ENCODE measurements at regions not wholly inside any gene's neighbourhood (a gene's known extent, or its start where the extent isn't known, plus 50 kb on each side); places are given as distances from the start of the nearest gene placed in this dataset.

DNA sequence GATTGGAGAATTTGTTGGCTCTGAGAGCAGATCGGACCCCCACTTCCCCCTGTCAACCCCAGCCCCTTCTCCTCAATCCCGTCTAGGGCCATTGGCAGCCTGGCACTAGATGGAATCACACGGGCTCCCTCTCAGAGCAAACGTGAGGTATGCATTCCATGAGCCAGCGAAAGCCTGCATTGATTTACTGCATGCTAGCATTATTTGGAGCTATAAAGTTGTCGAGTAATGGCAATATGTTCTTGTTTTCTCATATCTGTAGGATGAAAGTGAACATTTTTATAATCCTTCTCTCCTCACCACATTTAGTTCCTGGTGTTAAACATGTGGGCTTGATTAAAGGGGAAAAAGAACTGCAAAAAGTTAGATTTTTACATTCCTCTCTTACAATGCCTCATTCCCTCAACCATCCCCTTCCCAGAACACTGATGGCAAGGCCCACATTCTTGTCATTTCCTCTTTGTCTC is 159.2 kb downstream of the SPRY1 start:
- H2AFZ ChIP-seq (ENCODE audit: low read length): no peak overlapping the region
- H3K9ac ChIP-seq (ENCODE audit: low read length): no peak overlapping the region
- H3K36me3 ChIP-seq (ENCODE audit: insufficient read depth, low read length): no peaks in the 10 kb centered on the region
- H3F3A ChIP-seq (ENCODE audit: insufficient read depth, low read length): no peaks in the 10 kb centered on the region
- H3K9me3 ChIP-seq (ENCODE audit: low read length): no peaks in the 10 kb centered on the region
- no peak overlapping the region for H3K4me2 ChIP-seq (ENCODE audit: low read length)
- H3K27me3 ChIP-seq (ENCODE audit: insufficient read depth, low read length): no peaks in the 10 kb centered on the region
- peaks cover 23% of the 10 kb centered on the region for H3K4me1 ChIP-seq (ENCODE audit: insufficient read depth, low read length, severe bottlenecking)
- TF ChIP-seq EZH2 (IDR thresholded peaks at IDR 0.05; ENCODE audit: borderline replicate concordance, low read length): no peak
- TF ChIP-seq, protein P1, sequence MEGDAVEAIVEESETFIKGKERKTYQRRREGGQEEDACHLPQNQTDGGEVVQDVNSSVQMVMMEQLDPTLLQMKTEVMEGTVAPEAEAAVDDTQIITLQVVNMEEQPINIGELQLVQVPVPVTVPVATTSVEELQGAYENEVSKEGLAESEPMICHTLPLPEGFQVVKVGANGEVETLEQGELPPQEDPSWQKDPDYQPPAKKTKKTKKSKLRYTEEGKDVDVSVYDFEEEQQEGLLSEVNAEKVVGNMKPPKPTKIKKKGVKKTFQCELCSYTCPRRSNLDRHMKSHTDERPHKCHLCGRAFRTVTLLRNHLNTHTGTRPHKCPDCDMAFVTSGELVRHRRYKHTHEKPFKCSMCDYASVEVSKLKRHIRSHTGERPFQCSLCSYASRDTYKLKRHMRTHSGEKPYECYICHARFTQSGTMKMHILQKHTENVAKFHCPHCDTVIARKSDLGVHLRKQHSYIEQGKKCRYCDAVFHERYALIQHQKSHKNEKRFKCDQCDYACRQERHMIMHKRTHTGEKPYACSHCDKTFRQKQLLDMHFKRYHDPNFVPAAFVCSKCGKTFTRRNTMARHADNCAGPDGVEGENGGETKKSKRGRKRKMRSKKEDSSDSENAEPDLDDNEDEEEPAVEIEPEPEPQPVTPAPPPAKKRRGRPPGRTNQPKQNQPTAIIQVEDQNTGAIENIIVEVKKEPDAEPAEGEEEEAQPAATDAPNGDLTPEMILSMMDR (IDR thresholded peaks at IDR 0.05; ENCODE audit: low read length): no peak
- no peaks in the 10 kb centered on the region for H3K9me2 ChIP-seq (ENCODE audit: low read depth, low read length)
- no peaks in the 10 kb centered on the region for H3K79me2 ChIP-seq (ENCODE audit: insufficient read depth, low read length)
- no peaks in the 10 kb centered on the region for H4K20me1 ChIP-seq (ENCODE audit: insufficient read depth, low read length)
- no peak overlapping the region for H3K4me3 ChIP-seq (ENCODE audit: low read depth, low read length, poor library complexity, severe bottlenecking)
- no peak overlapping the region for H3K27ac ChIP-seq (ENCODE audit: low read depth, low read length, poor library complexity, severe bottlenecking)

GRCh38 chr4:123556526-123556925 is 159.9 kb downstream of the SPRY1 start:
- Histone ChIP-seq H3K79me2 (ENCODE audit: insufficient read depth, low read length) (no peaks in the 10 kb centered on the region), H3K27me3 (ENCODE audit: insufficient read depth, low read length) (no peaks in the 10 kb centered on the region), H3K36me3 (ENCODE audit: insufficient read depth, low read length) (no peaks in the 10 kb centered on the region), H3K4me1 (ENCODE audit: insufficient read depth, low read length, severe bottlenecking) (peaks cover 23% of the 10 kb centered on the region), H3K9ac (ENCODE audit: low read length) (no peak overlapping the region), H3K9me3 (ENCODE audit: low read length) (no peaks in the 10 kb centered on the region), H2AFZ (ENCODE audit: low read length) (no peak overlapping the region), H3K27ac (ENCODE audit: low read depth, low read length, poor library complexity, severe bottlenecking) (no peak overlapping the region), H3K4me2 (ENCODE audit: low read length) (no peak overlapping the region), H3F3A (ENCODE audit: insufficient read depth, low read length) (no peaks in the 10 kb centered on the region), H3K4me3 (ENCODE audit: low read depth, low read length, poor library complexity, severe bottlenecking) (no peak overlapping the region), H3K9me2 (ENCODE audit: low read depth, low read length) (no peaks in the 10 kb centered on the region), H4K20me1 (ENCODE audit: insufficient read depth, low read length) (no peaks in the 10 kb centered on the region)
- no peak for TF ChIP-seq EZH2 (IDR thresholded peaks at IDR 0.05; ENCODE audit: borderline replicate concordance, low read length)
- TF ChIP-seq, protein P1 (IDR thresholded peaks at IDR 0.05; ENCODE audit: low read length): no peak

DNA sequence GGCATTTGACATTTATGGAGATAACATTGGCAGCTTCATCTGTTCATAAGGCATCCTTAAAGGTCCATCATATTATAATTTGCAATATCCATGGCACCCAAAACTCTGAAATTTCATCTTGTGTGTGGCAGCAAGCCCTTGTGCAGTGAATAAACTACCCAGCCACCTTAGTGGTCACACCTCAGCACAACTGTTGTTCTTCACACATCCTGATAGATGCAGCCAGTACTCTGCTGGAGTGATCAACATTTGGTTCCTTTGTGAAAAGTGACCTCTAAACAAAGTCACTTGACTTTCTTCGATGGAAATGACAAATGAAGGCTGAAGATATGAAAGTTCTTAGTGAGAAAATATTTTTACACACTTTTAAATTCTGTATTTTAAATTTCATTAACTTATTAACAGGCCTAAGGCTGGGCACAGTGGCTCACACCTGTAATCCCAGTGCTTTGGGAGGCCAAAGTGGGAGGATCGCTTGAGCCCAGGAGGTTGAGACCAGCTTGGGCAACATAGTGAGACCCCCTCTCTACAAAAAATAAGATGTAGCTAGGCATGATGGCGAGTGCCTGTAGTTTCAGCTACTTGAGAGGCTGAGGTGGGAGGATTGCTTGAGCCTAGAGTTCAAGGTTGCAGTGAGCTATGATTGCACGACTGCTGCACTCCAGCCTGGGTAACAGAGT is 161.4 kb downstream of the SPRY1 start:
- Histone ChIP-seq H3K4me3 (ENCODE audit: low read depth, low read length, poor library complexity, severe bottlenecking) (no peak overlapping the region), H3K36me3 (ENCODE audit: insufficient read depth, low read length) (no peaks in the 10 kb centered on the region), H3K9me2 (ENCODE audit: low read depth, low read length) (no peaks in the 10 kb centered on the region), H3K9ac (ENCODE audit: low read length) (no peak overlapping the region), H3K27ac (ENCODE audit: low read depth, low read length, poor library complexity, severe bottlenecking) (no peak overlapping the region), H2AFZ (ENCODE audit: low read length) (no peak overlapping the region), H3K27me3 (ENCODE audit: insufficient read depth, low read length) (no peaks in the 10 kb centered on the region), H3K79me2 (ENCODE audit: insufficient read depth, low read length) (no peaks in the 10 kb centered on the region), H4K20me1 (ENCODE audit: insufficient read depth, low read length) (no peaks in the 10 kb centered on the region), H3K4me1 (ENCODE audit: insufficient read depth, low read length, severe bottlenecking) (peaks cover 21% of the 10 kb centered on the region), H3K4me2 (ENCODE audit: low read length) (no peak overlapping the region), H3F3A (ENCODE audit: insufficient read depth, low read length) (no peaks in the 10 kb centered on the region), H3K9me3 (ENCODE audit: low read length) (no peaks in the 10 kb centered on the region)
- TF ChIP-seq, protein P1 (IDR thresholded peaks at IDR 0.05; ENCODE audit: low read length): no peak
- TF ChIP-seq EZH2 (IDR thresholded peaks at IDR 0.05; ENCODE audit: borderline replicate concordance, low read length): no peak
